Central memory CD4-positive, alpha-beta T cell (primary cell): ENCODE measurements at regions not wholly inside any gene's neighbourhood (a gene's known extent, or its start where the extent isn't known, plus 50 kb on each side); places are given as distances from the start of the nearest gene placed in this dataset.

Experiments used
- DNase-seq: peaks from one replicate; pipeline ENCODE4 v3.0.0; 2022

- DNase-seq = no peak
Measured at GRCh38 chr13:104204177-104204576, 1138.0 kb upstream of the SLC10A2 start.

GRCh38 chr13:104198801-104199200, 1132.6 kb upstream of the SLC10A2 start:
- no peak for DNase-seq

GRCh38 chr13:104196611-104197010, 1130.4 kb upstream of the SLC10A2 start:
- no peak for DNase-seq

- no peak for DNase-seq
Measured at GRCh38 chr13:104181526-104182231, 1115.5 kb upstream of the SLC10A2 start.

GRCh38 chr13:104170980-104171555, 1104.9 kb upstream of the SLC10A2 start:
- DNase-seq = no peak

GRCh38 chr13:104163866-104164630, 1097.8 kb upstream of the SLC10A2 start:
- DNase-seq = no peak

GRCh38 chr13:104160536-104160935, 1094.3 kb upstream of the SLC10A2 start:
- DNase-seq = no peak

GRCh38 chr13:104143760-104144416, 1077.7 kb upstream of the SLC10A2 start:
- no peak for DNase-seq

- DNase-seq = no peak
Measured at GRCh38 chr13:104140552-104140951, 1074.3 kb upstream of the SLC10A2 start.

- no peak for DNase-seq
Measured at GRCh38 chr13:104137416-104137815, 1071.2 kb upstream of the SLC10A2 start.

GRCh38 chr13:104132849-104133248, 1066.6 kb upstream of the SLC10A2 start:
- no peak for DNase-seq

- no peak for DNase-seq
Measured at GRCh38 chr13:104114101-104114500, 1047.9 kb upstream of the SLC10A2 start.

GRCh38 chr13:104111031-104111430, 1044.8 kb upstream of the SLC10A2 start:
- no peak for DNase-seq

- DNase-seq = no peak
Measured at GRCh38 chr13:104106705-104107393, 1040.6 kb upstream of the SLC10A2 start.

- no peak for DNase-seq
Measured at GRCh38 chr13:104105418-104106355, 1039.5 kb upstream of the SLC10A2 start.

GRCh38 chr13:104099750-104100149, 1033.5 kb upstream of the SLC10A2 start:
- DNase-seq = no peak

GRCh38 chr13:104098421-104098820, 1032.2 kb upstream of the SLC10A2 start:
- DNase-seq = no peak

GRCh38 chr13:104086759-104087158, 1020.5 kb upstream of the SLC10A2 start:
- DNase-seq = no peak

GRCh38 chr13:104086210-104086609, 1020.0 kb upstream of the SLC10A2 start:
- DNase-seq = no peak

- no peak for DNase-seq
Measured at GRCh38 chr13:104085611-104086010, 1019.4 kb upstream of the SLC10A2 start.

GRCh38 chr13:104074326-104074725, 1008.1 kb upstream of the SLC10A2 start:
- no peak for DNase-seq

- DNase-seq = no peak
Measured at GRCh38 chr13:104071806-104072205, 1005.6 kb upstream of the SLC10A2 start.
